ENCODE measurements at regions not wholly inside any gene's neighbourhood (a gene's known extent, or its start where the extent isn't known, plus 50 kb on each side); places are given as distances from the start of the nearest gene placed in this dataset.

- TF ChIP-seq, protein P1, sequence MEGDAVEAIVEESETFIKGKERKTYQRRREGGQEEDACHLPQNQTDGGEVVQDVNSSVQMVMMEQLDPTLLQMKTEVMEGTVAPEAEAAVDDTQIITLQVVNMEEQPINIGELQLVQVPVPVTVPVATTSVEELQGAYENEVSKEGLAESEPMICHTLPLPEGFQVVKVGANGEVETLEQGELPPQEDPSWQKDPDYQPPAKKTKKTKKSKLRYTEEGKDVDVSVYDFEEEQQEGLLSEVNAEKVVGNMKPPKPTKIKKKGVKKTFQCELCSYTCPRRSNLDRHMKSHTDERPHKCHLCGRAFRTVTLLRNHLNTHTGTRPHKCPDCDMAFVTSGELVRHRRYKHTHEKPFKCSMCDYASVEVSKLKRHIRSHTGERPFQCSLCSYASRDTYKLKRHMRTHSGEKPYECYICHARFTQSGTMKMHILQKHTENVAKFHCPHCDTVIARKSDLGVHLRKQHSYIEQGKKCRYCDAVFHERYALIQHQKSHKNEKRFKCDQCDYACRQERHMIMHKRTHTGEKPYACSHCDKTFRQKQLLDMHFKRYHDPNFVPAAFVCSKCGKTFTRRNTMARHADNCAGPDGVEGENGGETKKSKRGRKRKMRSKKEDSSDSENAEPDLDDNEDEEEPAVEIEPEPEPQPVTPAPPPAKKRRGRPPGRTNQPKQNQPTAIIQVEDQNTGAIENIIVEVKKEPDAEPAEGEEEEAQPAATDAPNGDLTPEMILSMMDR (IDR thresholded peaks at IDR 0.05), result no peak
- TF ChIP-seq POLR2A (IDR thresholded peaks at IDR 0.05), result no peak
Observed at GRCh38 chr9:27673641-27674040, 100.4 kb upstream of the C9orf72 start.
